B cell (primary cell): ENCODE measurements at regions not wholly inside any gene's neighbourhood (a gene's known extent, or its start where the extent isn't known, plus 50 kb on each side); places are given as distances from the start of the nearest gene placed in this dataset.

Experiments
- ATAC-seq: fragments of 200-7000 bp; cut with Tn5 transposase; one replicate; pipeline ENCODE4 v1.10.0; 2021; ENCODE audit warnings: low read depth, mild to moderate bottlenecking, moderate number of reproducible peaks, moderate library complexity
- CTCF ChIA-PET: fragments of 350-600 bp; sonication (Branson Sonifier 250); formaldehyde crosslinking; loops from one replicate; lab custom pipeline; 2021; ENCODE audit warnings: antibody characterized with exemption, inconsistent platforms; lab: Charles Lee
- POLR2A ChIA-PET: fragments of 350-600 bp; sonication (Branson Sonifier 250); formaldehyde crosslinking; loops from one replicate; lab custom pipeline; 2021; ENCODE audit warnings: antibody characterized with exemption; lab: Charles Lee
- DNase-seq: peaks from one replicate; pipeline ENCODE4 v3.0.0; 2013
- H2AFZ ChIP-seq: 2 replicates; pipeline ENCODE4 v1.6.1; 2012; ENCODE audit warnings: mild to moderate bottlenecking, low read depth, low read length; ENCODE audit not compliant: insufficient read depth, poor library complexity, severe bottlenecking
- H3K27ac ChIP-seq, 2 donors: 1 replicate in 1 of 2; 2 replicates in 1 of 2; pipeline ENCODE4 v1.5.1; 2012 to 2013; ENCODE audit warnings: low read length in 2 of 2, mild to moderate bottlenecking in 2 of 2, moderate library complexity in 1 of 2
- H3K27me3 ChIP-seq, 4 experiments: fragments of 200-600 bp in 1 of 4; sonication (generic) in 1 of 4; replicated peaks in 1 of 4; 1 replicate in 2 of 4; 2 replicates in 2 of 4; pipeline versions ENCODE4 v1.6.1 to v1.7.0; 2013 to 2016; ENCODE audit warnings: low read length in 3 of 4, mild to moderate bottlenecking in 2 of 4, mixed read lengths in 1 of 4, moderate library complexity in 1 of 4; ENCODE audit not compliant: insufficient read depth in 4 of 4, control insufficient read depth in 3 of 4; ENCODE audit errors: control extremely low read depth in 1 of 4
- H3K36me3 ChIP-seq, 2 experiments: replicated peaks in 1 of 2; 1 replicate in 1 of 2; 2 replicates in 1 of 2; pipeline versions ENCODE4 v1.6.1 to v1.7.1; 2013; ENCODE audit warnings: low read length in 1 of 2; ENCODE audit not compliant: insufficient read depth in 2 of 2, control insufficient read depth in 1 of 2; ENCODE audit errors: control extremely low read depth in 1 of 2, extremely low read depth in 1 of 2
- H3K4me1 ChIP-seq, 2 donors: fragments of 200-600 bp in 1 of 2; sonication (generic) in 1 of 2; 1 replicate in 1 of 2; 2 replicates in 1 of 2; pipeline versions ENCODE4 v1.5.1 to v1.6.1; 2013 to 2017; ENCODE audit warnings: low read length in 2 of 2; ENCODE audit not compliant: control insufficient read depth in 2 of 2, insufficient read depth in 2 of 2
- H3K4me2 ChIP-seq: replicated peaks from 2 replicates; pipeline ENCODE3; 2012; ENCODE audit warnings: mild to moderate bottlenecking, low read depth, low read length; ENCODE audit not compliant: poor library complexity, severe bottlenecking
- H3K4me3 ChIP-seq, 5 experiments: fragments of 200-600 bp in 1 of 5; sonication (generic) in 1 of 5; 1 replicate in 3 of 5; 2 replicates in 2 of 5; pipeline versions ENCODE4 v1.5.1 to v1.7.0; 2011 to 2016; ENCODE audit warnings: low read length in 4 of 5, mild to moderate bottlenecking in 4 of 5, low read depth in 2 of 5, control low read depth in 1 of 5, moderate library complexity in 1 of 5; ENCODE audit not compliant: insufficient read depth in 1 of 5; ENCODE audit errors: control extremely low read depth in 1 of 5, extremely low read depth in 1 of 5
- H3K79me2 ChIP-seq: fragments of 200-600 bp; sonication (generic); one replicate; pipeline ENCODE4 v1.6.0; 2016; ENCODE audit warnings: low read length; ENCODE audit not compliant: control insufficient read depth, insufficient read depth
- H3K9ac ChIP-seq: fragments of 200-600 bp; sonication (generic); 2 replicates; pipeline ENCODE4 v1.6.1; 2017; ENCODE audit warnings: mild to moderate bottlenecking, low read length, moderate library complexity
- H3K9me3 ChIP-seq, 3 donors: one replicate each; pipeline versions ENCODE4 v1.6.1 to v1.7.1; 2013; ENCODE audit warnings: low read length in 2 of 3; ENCODE audit not compliant: control insufficient read depth in 2 of 3, insufficient read depth in 1 of 3; ENCODE audit errors: control extremely low read depth in 1 of 3
- H4K20me1 ChIP-seq: 2 replicates; pipeline ENCODE4 v1.6.0; 2012; ENCODE audit warnings: mild to moderate bottlenecking, low read length; ENCODE audit not compliant: insufficient read depth, control insufficient read depth, poor library complexity, severe bottlenecking
- H3K27ac Mint-ChIP-seq: one replicate; pipeline ENCODE4 v1.8.0; 2021; ENCODE audit warnings: mixed read lengths
- H3K27me3 Mint-ChIP-seq: one replicate; pipeline ENCODE4 v1.8.0; 2021; ENCODE audit warnings: mixed read lengths
- H3K4me1 Mint-ChIP-seq: one replicate; pipeline ENCODE4 v1.8.0; 2021; ENCODE audit warnings: mixed read lengths
- H3K4me3 Mint-ChIP-seq: one replicate; pipeline ENCODE4 v1.8.0; 2021; ENCODE audit warnings: mixed read lengths
- H3K9me3 Mint-ChIP-seq: one replicate; pipeline ENCODE4 v1.8.0; 2022; ENCODE audit warnings: mixed read lengths; ENCODE audit not compliant: insufficient read depth
- CTCF ChIP-seq: fragments of 200-600 bp; IDR thresholded peaks from one replicate; pipeline ENCODE4 v1.8.0; 2022; ENCODE audit warnings: antibody characterized with exemption, mild to moderate bottlenecking
- EZH2 ChIP-seq: IDR thresholded peaks from 2 replicates; pipeline ENCODE4 v1.6.1; 2012; ENCODE audit warnings: borderline replicate concordance, low read depth, mild to moderate bottlenecking, moderate library complexity, low read length; ENCODE audit not compliant: insufficient read depth, poor library complexity, severe bottlenecking
- WGBS: methylation state at CpG from one replicate; pipeline ENCODE4 v1.1.5; 2013; ENCODE audit warnings: missing lambda C conversion rate; ENCODE audit not compliant: insufficient coverage; 5-methylcytosine and 5-hydroxymethylcytosine counted together
- intact Hi-C: fragments of 100-400 bp; cut with micrococcal nuclease; formaldehyde crosslinking; loops from one replicate; pipeline ENCODE4 v1.10.0; 2022

- H3K4me1 ChIP-seq, result peaks cover 3 to 9% of the 10 kb centered on the region in 2 donors
- Mint-ChIP-seq H3K4me3 (no peak overlapping the region), H3K27ac (no peak overlapping the region), H3K27me3 (peaks cover 7% of the 10 kb centered on the region), H3K4me1 (peaks cover 6% of the 10 kb centered on the region), H3K9me3 (no peaks in the 10 kb centered on the region)
- POLR2A ChIA-PET, result no interaction called here
- WGBS, result no CpG with 5 or more reads among the region's 1 CpG
- no peaks in the 10 kb centered on the region for H3K9me3 ChIP-seq
- H4K20me1 ChIP-seq, result no peaks in the 10 kb centered on the region
- H3K4me2 ChIP-seq, result no peak overlapping the region
- CTCF ChIA-PET, result interaction anchor here (0.9 kb wide), 1 partner anchor 891 kb away, joined by 3 read pairs; no protein-coding TSS in a partner anchor
- intact Hi-C loops, result no loop called here
- H3K79me2 ChIP-seq, result no peaks in the 10 kb centered on the region
- no peak for ATAC-seq
- no peak overlapping the region for H3K9ac ChIP-seq
- H3K36me3 ChIP-seq, result no peaks in the 10 kb centered on the region
- no peak overlapping the region for H3K4me3 ChIP-seq
- H3K27me3 ChIP-seq, result no peaks in the 10 kb centered on the region
- H3K27ac ChIP-seq, result no peak overlapping the region
- TF ChIP-seq CTCF, result no peak
- TF ChIP-seq EZH2, result no peak
- DNase-seq, result no peak
- H2AFZ ChIP-seq, result no peak overlapping the region
These were observed 889.5 kb downstream of the EPHA4 start for GRCh38 chr2:220682616-220683015.

- Histone ChIP-seq H3K27me3 (no peaks in the 10 kb centered on the region), H3K4me1 (peaks cover 3 to 9% of the 10 kb centered on the region in 2 donors), H3K4me2 (no peak overlapping the region), H3K79me2 (no peaks in the 10 kb centered on the region), H2AFZ (no peak overlapping the region), H3K27ac (no peak overlapping the region), H4K20me1 (no peaks in the 10 kb centered on the region), H3K36me3 (no peaks in the 10 kb centered on the region), H3K9me3 (no peaks in the 10 kb centered on the region), H3K4me3 (no peak overlapping the region), H3K9ac (no peak overlapping the region)
- Mint-ChIP-seq H3K27ac (no peak overlapping the region), H3K27me3 (peaks cover 3% of the 10 kb centered on the region), H3K4me1 (peaks cover 6% of the 10 kb centered on the region), H3K9me3 (no peaks in the 10 kb centered on the region), H3K4me3 (no peak overlapping the region)
- DNase-seq, result no peak
- TF ChIP-seq CTCF, result no peak
- no peak for TF ChIP-seq EZH2
- intact Hi-C loops, result no loop called here
- no peak for ATAC-seq
- ChIA-PET CTCF (no interaction called here), POLR2A (no interaction called here)
- WGBS, result 26% methylated on average over 3 of the region's 6 CpGs
These were observed 888.0 kb downstream of the EPHA4 start for GRCh38 chr2:220684099-220684498.
